ENCODE measurements at regions not wholly inside any gene's neighbourhood (a gene's known extent, or its start where the extent isn't known, plus 50 kb on each side); places are given as distances from the start of the nearest gene placed in this dataset.

DNA sequence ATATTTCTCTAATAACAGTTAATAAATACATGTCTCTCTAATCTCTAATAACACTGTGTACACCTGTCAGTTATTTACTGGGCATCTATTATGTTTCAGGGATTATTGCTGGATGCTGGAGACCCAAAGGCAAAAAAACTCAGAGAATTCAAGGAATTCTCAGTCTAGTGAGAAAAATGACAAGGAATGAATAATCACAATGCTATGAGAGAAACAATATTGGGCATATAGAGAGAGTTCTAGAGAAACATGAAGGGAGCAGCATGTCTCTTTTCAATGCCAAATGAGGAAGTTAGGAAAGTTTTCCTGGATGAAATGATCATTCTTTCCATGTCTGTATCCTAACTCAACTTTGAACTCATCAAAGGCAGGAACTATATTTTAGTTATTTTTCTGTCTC lies 82.8 kb downstream of the TNFSF18 start:
- H3K4me3 ChIP-seq (ENCODE audit: low read depth, low read length) = no peak overlapping the region
- DNase-seq (ENCODE audit: low read depth) = no peak
- TF ChIP-seq, protein P1, sequence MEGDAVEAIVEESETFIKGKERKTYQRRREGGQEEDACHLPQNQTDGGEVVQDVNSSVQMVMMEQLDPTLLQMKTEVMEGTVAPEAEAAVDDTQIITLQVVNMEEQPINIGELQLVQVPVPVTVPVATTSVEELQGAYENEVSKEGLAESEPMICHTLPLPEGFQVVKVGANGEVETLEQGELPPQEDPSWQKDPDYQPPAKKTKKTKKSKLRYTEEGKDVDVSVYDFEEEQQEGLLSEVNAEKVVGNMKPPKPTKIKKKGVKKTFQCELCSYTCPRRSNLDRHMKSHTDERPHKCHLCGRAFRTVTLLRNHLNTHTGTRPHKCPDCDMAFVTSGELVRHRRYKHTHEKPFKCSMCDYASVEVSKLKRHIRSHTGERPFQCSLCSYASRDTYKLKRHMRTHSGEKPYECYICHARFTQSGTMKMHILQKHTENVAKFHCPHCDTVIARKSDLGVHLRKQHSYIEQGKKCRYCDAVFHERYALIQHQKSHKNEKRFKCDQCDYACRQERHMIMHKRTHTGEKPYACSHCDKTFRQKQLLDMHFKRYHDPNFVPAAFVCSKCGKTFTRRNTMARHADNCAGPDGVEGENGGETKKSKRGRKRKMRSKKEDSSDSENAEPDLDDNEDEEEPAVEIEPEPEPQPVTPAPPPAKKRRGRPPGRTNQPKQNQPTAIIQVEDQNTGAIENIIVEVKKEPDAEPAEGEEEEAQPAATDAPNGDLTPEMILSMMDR (IDR thresholded peaks at IDR 0.05; ENCODE audit: low read depth, low read length, missing control alignments) = no peak
- in situ Hi-C loops (cut with HindIII; ENCODE audit: low sequenced_read_pairs) = no loop called here

DNA sequence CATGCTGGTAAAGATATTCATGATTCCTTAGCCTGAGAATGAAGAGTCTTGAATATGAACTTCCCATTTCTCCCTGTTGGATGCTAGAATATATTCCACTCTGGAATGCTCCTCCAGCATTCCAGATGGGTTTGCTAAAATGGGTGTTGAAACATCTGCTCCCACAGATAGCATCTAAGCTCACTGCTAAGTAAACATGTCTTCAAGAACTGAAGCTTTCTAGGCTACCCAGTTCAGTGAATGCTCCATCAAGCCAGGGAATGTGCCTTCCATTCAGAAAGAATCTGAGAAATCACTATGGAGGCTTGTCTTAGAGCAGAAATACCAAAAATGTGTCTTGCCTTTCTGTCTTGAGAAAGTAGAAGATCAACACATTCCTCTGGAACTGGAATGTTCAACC lies 81.1 kb downstream of the TNFSF18 start:
- TF ChIP-seq, protein P1 (IDR thresholded peaks at IDR 0.05; ENCODE audit: low read depth, low read length, missing control alignments) = no peak
- no peak overlapping the region for H3K4me3 ChIP-seq (ENCODE audit: low read depth, low read length)
- no peak for DNase-seq (ENCODE audit: low read depth)
- in situ Hi-C loops (cut with HindIII; ENCODE audit: low sequenced_read_pairs) = no loop called here

DNA sequence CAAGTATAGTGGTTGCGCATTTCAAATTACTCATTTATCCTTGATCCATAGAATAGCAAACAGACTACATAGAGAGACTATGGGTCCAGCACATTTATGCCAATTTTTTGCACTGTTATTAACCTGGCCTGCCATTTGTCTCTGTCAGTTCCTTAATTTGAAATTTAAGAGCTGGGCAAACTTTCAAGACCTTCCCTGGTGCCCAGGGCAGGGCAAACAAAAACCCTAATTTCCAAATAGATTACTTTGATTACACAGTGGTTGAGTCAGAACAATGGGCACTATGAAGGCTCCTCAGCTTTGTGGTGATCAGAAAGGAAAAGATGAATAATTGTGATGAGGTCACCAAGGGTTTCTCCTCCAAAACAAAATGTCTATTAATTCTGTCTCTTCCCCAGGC lies 80.6 kb downstream of the TNFSF18 start:
- in situ Hi-C loops (cut with HindIII; ENCODE audit: low sequenced_read_pairs) = no loop called here
- no peak for DNase-seq (ENCODE audit: low read depth)
- TF ChIP-seq, protein P1 (IDR thresholded peaks at IDR 0.05; ENCODE audit: low read depth, low read length, missing control alignments) = no peak
- no peak overlapping the region for H3K4me3 ChIP-seq (ENCODE audit: low read depth, low read length)

DNA sequence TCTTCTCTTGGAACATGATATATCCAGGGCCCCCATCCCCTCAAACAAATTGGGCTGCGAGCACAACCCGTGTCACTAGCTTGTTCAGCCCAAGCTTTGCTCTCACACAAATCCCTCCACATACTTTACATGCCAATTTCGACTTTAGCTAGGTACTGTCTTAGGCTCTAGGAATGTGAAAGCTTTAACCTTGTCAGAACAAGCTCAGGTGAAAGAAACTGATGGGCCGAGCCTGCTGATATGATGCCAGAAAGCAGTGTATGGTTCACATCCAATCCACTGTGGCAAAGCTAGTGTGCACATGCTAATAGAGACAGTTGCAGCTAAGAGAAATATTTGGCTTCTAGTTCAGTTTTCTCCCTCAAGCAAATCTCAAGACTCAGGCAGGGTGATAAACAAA lies 79.5 kb downstream of the TNFSF18 start:
- TF ChIP-seq, protein P1 (IDR thresholded peaks at IDR 0.05; ENCODE audit: low read depth, low read length, missing control alignments) = no peak
- in situ Hi-C loops (cut with HindIII; ENCODE audit: low sequenced_read_pairs) = no loop called here
- H3K4me3 ChIP-seq (ENCODE audit: low read depth, low read length) = no peak overlapping the region
- DNase-seq (ENCODE audit: low read depth) = no peak

DNA sequence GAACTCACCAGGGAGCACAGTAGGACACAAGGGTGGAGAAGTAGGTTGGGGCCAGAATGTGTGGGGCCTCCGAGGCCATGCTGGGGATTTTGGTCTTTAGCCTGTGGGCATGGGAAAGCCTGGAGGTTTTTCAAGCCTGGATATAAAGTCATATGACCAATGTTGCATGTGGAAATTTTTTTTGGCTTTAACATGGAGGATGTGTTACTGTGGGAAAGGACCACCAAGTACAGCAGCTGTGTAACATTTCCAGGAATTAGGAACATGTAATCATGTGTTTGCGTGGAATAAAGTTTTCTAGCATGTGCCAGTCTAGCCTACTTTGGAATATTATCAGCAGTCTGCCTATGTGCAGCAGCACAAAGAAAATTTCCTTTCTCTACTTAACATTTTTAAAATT lies 78.5 kb downstream of the TNFSF18 start:
- H3K4me3 ChIP-seq (ENCODE audit: low read depth, low read length) = no peak overlapping the region
- in situ Hi-C loops (cut with HindIII; ENCODE audit: low sequenced_read_pairs) = no loop called here
- TF ChIP-seq, protein P1 (IDR thresholded peaks at IDR 0.05; ENCODE audit: low read depth, low read length, missing control alignments) = no peak
- DNase-seq (ENCODE audit: low read depth) = no peak

DNA sequence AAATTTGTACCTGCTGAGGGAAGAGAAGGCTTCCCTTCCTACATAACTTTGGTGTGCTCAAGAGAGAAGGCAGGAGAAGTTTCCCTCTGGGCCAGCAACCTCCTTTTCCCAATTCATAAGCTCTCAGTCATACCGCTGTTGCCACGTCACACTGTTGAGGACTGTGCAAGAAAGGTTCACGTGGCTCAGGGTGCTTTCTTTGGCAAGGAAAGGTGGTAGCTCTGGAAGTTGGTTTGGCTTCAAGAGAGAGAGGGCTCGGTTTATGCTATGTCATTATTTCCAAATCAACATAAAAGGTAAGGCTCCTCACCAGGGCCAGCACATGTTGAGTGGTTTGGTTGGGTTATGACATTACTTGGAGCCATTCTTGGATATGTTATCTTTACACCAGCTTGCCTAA lies 77.3 kb downstream of the TNFSF18 start:
- DNase-seq (ENCODE audit: low read depth) = no peak
- in situ Hi-C loops (cut with HindIII; ENCODE audit: low sequenced_read_pairs) = no loop called here
- no peak overlapping the region for H3K4me3 ChIP-seq (ENCODE audit: low read depth, low read length)
- TF ChIP-seq, protein P1 (IDR thresholded peaks at IDR 0.05; ENCODE audit: low read depth, low read length, missing control alignments) = no peak
